ENCODE measurements at regions not wholly inside any gene's neighbourhood (a gene's known extent, or its start where the extent isn't known, plus 50 kb on each side); places are given as distances from the start of the nearest gene placed in this dataset.

GRCh38 chr9:2345013-2345412 lies 276.6 kb upstream of the VLDLR start:
- Histone ChIP-seq H3K4me3 (no peak overlapping the region), H3K9me3 (no peaks in the 10 kb centered on the region), H3K27me3 (no peaks in the 10 kb centered on the region), H3K4me1 (no peaks in the 10 kb centered on the region), H3K36me3 (no peaks in the 10 kb centered on the region), H3K27ac (no peak overlapping the region)
- no peak for TF ChIP-seq POLR2A (IDR thresholded peaks at IDR 0.05)
- TF ChIP-seq, protein P1, sequence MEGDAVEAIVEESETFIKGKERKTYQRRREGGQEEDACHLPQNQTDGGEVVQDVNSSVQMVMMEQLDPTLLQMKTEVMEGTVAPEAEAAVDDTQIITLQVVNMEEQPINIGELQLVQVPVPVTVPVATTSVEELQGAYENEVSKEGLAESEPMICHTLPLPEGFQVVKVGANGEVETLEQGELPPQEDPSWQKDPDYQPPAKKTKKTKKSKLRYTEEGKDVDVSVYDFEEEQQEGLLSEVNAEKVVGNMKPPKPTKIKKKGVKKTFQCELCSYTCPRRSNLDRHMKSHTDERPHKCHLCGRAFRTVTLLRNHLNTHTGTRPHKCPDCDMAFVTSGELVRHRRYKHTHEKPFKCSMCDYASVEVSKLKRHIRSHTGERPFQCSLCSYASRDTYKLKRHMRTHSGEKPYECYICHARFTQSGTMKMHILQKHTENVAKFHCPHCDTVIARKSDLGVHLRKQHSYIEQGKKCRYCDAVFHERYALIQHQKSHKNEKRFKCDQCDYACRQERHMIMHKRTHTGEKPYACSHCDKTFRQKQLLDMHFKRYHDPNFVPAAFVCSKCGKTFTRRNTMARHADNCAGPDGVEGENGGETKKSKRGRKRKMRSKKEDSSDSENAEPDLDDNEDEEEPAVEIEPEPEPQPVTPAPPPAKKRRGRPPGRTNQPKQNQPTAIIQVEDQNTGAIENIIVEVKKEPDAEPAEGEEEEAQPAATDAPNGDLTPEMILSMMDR (IDR thresholded peaks at IDR 0.05) = no peak
- intact Hi-C loops (cut with DNase I; ENCODE audit: low total_unique reads) = no loop called here
- no peak for DNase-seq

DNA sequence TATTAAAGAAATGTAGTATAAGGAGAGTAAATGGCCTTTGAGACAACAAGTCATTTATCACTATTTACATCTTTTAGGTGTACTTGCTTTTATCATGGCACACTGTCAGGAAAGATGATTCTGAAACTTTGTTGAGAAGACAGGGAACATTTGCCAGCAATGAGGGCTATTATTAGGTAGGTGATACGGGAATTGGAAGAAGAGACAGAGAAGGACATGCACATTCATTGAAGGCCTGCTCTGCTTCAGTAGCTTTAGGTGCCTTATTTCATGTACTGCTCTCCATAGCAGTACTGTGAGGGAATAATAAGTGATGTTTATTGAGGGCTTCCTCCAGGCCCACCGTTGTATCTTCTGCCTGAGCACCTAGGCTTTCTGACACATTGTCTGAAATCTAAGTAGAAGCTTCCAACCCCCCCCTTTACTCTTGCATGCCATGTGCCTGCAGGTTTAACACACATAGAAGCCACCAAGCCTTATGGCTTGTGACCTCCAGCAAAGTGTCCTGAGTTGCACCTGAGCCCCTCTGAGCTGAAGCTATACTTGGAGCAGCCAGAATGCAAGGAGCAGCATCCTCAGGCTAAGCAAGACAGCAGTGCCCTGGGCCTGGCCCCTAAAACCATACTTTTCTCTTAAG lies 275.2 kb upstream of the VLDLR start:
- no peak for DNase-seq
- intact Hi-C loops (cut with DNase I; ENCODE audit: low total_unique reads) = no loop called here
- Histone ChIP-seq H3K27me3 (no peaks in the 10 kb centered on the region), H3K4me3 (no peak overlapping the region), H3K4me1 (no peaks in the 10 kb centered on the region), H3K9me3 (no peaks in the 10 kb centered on the region), H3K36me3 (no peaks in the 10 kb centered on the region), H3K27ac (no peak overlapping the region)
- TF ChIP-seq, protein P1 (IDR thresholded peaks at IDR 0.05) = no peak
- TF ChIP-seq POLR2A (IDR thresholded peaks at IDR 0.05) = no peak

- Histone ChIP-seq H3K27me3 (no peaks in the 10 kb centered on the region), H3K27ac (no peak overlapping the region), H3K36me3 (no peaks in the 10 kb centered on the region), H3K4me3 (no peak overlapping the region), H3K4me1 (no peaks in the 10 kb centered on the region), H3K9me3 (no peaks in the 10 kb centered on the region)
- intact Hi-C loops (cut with DNase I; ENCODE audit: low total_unique reads) = no loop called here
- TF ChIP-seq, protein P1 (IDR thresholded peaks at IDR 0.05) = no peak
- TF ChIP-seq POLR2A (IDR thresholded peaks at IDR 0.05) = no peak
- no peak for DNase-seq
These were observed 270.3 kb upstream of the VLDLR start for GRCh38 chr9:2351324-2351723.

DNA sequence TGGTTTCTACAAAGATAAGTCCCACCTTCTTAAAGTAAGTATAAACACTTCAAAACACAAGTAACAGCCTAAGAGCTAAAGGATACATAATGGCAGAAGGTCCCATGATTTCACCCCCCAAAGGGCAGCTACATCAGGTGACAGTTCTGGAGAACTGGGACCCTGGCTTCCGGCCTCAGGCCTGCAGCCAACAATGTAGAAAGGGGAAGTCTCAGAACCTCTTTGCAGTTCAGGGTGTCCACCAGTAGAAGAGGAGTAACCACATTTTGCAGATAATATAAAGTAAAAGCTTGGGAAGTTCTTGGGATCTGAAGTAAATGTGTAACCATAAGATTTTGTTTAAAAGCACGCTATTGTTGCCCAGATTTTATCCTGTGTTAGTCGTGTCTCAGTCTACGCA lies 267.4 kb upstream of the VLDLR start:
- H3K27ac ChIP-seq = no peak overlapping the region
- no peaks in the 10 kb centered on the region for H3K9me3 ChIP-seq
- no peaks in the 10 kb centered on the region for H3K4me1 ChIP-seq
- no peak overlapping the region for H3K4me3 ChIP-seq
- H3K36me3 ChIP-seq = no peaks in the 10 kb centered on the region
- intact Hi-C loops (cut with DNase I; ENCODE audit: low total_unique reads) = no loop called here
- no peaks in the 10 kb centered on the region for H3K27me3 ChIP-seq
- DNase-seq = no peak
- TF ChIP-seq, protein P1 (IDR thresholded peaks at IDR 0.05) = no peak
- TF ChIP-seq POLR2A (IDR thresholded peaks at IDR 0.05) = no peak

GRCh38 chr9:2354856-2355696 lies 266.5 kb upstream of the VLDLR start:
- Histone ChIP-seq H3K4me1 (no peaks in the 10 kb centered on the region), H3K27ac (no peak overlapping the region), H3K4me3 (no peak overlapping the region), H3K9me3 (no peaks in the 10 kb centered on the region), H3K27me3 (no peaks in the 10 kb centered on the region), H3K36me3 (no peaks in the 10 kb centered on the region)
- no peak for TF ChIP-seq POLR2A (IDR thresholded peaks at IDR 0.05)
- TF ChIP-seq, protein P1 (IDR thresholded peaks at IDR 0.05) = no peak
- intact Hi-C loops (cut with DNase I; ENCODE audit: low total_unique reads) = no loop called here
- no peak for DNase-seq
